ENCODE measurements at regions not wholly inside any gene's neighbourhood (a gene's known extent, or its start where the extent isn't known, plus 50 kb on each side); places are given as distances from the start of the nearest gene placed in this dataset.

GRCh38 chr21:35530766-35531165, 481.7 kb upstream of the RUNX1 start:
- no peak overlapping the region for H3K27ac ChIP-seq
- no peak for ATAC-seq (ENCODE audit: low FRiP score in 2 of 2)
- H3K9me3 ChIP-seq = no peaks in the 10 kb centered on the region
- H3K36me3 ChIP-seq = no peaks in the 10 kb centered on the region
- 71% methylated on average over 6 of the region's 6 CpGs for WGBS, 2 donors
- H3K4me3 ChIP-seq = no peak overlapping the region
- TF ChIP-seq POLR2A (IDR thresholded peaks at IDR 0.05) (no peak), POLR2AphosphoS5 (IDR thresholded peaks at IDR 0.05) (no peak), EP300 (IDR thresholded peaks at IDR 0.05) (no peak), CTCF (IDR thresholded peaks at IDR 0.05) (no peak)
- DNase-seq = peak in 1 of 2 donors; percentile 48
- no peaks in the 10 kb centered on the region for H3K27me3 ChIP-seq
- H3K4me1 ChIP-seq = peaks cover 3 to 18% (median 10%) of the 10 kb centered on the region in 4 donors

DNA sequence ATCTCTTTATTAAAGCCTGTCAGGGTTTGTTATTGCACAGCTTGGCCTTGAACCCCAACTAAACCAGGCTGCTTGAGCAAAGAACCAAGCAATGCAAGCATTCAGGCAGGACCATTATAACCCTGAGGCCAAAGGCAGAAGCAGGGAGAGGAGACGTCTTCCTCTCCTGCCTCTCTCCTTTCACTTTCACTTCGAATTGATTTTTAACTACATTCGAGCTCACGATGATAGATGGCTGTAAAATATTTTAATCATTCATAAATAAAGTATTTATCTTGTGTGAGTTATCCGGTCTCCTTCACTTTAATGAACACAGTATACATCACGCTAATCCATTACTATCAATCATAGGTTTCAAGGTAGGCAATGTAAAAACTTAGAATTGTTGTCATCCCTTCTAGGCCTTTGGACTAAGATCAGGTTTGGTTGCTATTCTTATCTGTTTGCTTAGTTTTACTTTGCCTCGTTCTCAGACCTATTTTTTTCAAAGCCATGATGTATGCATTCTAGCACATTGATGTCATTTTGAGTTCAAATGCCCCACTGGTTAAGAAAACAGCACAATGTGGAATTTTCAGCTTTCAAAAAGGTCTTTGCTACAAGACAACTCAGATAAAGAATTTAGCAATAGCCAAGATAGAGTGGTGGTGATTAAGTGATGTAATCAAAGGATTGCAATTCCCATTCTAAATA, 480.2 kb upstream of the RUNX1 start:
- peak in 1 of 2 donors; percentile 64 for ATAC-seq (ENCODE audit: low FRiP score in 2 of 2)
- H3K4me1 ChIP-seq = peaks cover 3 to 18% (median 10%) of the 10 kb centered on the region in 4 donors
- WGBS, 2 donors = 20 to 33% methylated on average over 7 of the region's 7 CpGs

GRCh38 chr21:35528116-35529042, 479.3 kb upstream of the RUNX1 start:
- ATAC-seq (ENCODE audit: low FRiP score in 2 of 2) (peak; percentile 26 to 62), DNase-seq (peak; percentile 32 to 80)
- 54 to 66% methylated on average over 12 to 18 of the region's 18 CpGs for WGBS, 2 donors
- peak overlapping the region; percentile 54 to 76 (median 70) for H3K27ac ChIP-seq
- peak overlapping the region in 3 of 4 donors; percentile 27 to 45 (median 42) for H3K4me3 ChIP-seq
- no peaks in the 10 kb centered on the region for H3K36me3 ChIP-seq
- no peaks in the 10 kb centered on the region for H3K9me3 ChIP-seq
- no peaks in the 10 kb centered on the region for H3K27me3 ChIP-seq
- peaks cover 3 to 18% (median 10%) of the 10 kb centered on the region in 4 donors for H3K4me1 ChIP-seq
- TF ChIP-seq POLR2A (IDR thresholded peaks at IDR 0.05) (no peak), POLR2AphosphoS5 (IDR thresholded peaks at IDR 0.05) (no peak), EP300 (IDR thresholded peaks at IDR 0.05) (no peak), CTCF (IDR thresholded peaks at IDR 0.05) (no peak)

More for the DNA sequence above, 480.2 kb upstream of the RUNX1 start:
- no peak for DNase-seq
- no peak for TF ChIP-seq POLR2AphosphoS5 (IDR thresholded peaks at IDR 0.05)
- TF ChIP-seq POLR2A (IDR thresholded peaks at IDR 0.05) = no peak
- TF ChIP-seq EP300 (IDR thresholded peaks at IDR 0.05) = no peak
- TF ChIP-seq CTCF (IDR thresholded peaks at IDR 0.05) = no peak
- H3K27ac ChIP-seq = peak overlapping the region; percentile 54 to 76 (median 70)
- no peaks in the 10 kb centered on the region for H3K9me3 ChIP-seq
- peak overlapping the region in 3 of 4 donors; percentile 27 to 45 (median 42) for H3K4me3 ChIP-seq
- H3K27me3 ChIP-seq = no peaks in the 10 kb centered on the region
- no peaks in the 10 kb centered on the region for H3K36me3 ChIP-seq

DNA sequence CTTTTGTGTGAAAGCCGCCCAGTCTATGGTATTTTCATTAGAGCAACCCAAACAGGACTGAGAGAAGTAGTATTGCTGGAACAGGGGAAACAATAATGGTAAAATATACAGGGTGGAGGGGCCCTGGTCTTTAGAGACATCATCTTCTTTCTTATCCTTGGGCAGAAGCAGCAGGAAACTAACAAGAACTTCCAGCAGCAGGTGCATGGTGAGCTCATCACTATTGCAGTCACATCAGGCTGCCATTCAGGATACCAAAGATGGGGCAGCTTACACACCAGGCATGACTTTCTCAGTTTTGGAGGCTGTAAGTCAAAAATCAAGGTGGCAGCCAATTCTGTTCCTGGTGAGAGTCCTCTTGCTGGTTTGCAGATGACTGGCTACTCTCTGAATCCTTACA, 478.3 kb upstream of the RUNX1 start:
- Histone ChIP-seq H3K4me3 (no peak overlapping the region), H3K4me1 (peaks cover 3 to 18% (median 10%) of the 10 kb centered on the region in 4 donors), H3K9me3 (no peaks in the 10 kb centered on the region), H3K27me3 (no peaks in the 10 kb centered on the region), H3K36me3 (no peaks in the 10 kb centered on the region), H3K27ac (no peak overlapping the region)
- TF ChIP-seq POLR2AphosphoS5 (IDR thresholded peaks at IDR 0.05) (no peak), EP300 (IDR thresholded peaks at IDR 0.05) (no peak), CTCF (IDR thresholded peaks at IDR 0.05) (no peak), POLR2A (IDR thresholded peaks at IDR 0.05) (no peak)
- WGBS, 2 donors = 91 to 92% methylated on average over 1 of the region's 1 CpG
- ATAC-seq (ENCODE audit: low FRiP score in 2 of 2) (no peak), DNase-seq (no peak)

Measured in upper lobe of left lung (tissue), 6 donors.